ENCODE measurements at regions not wholly inside any gene's neighbourhood (a gene's known extent, or its start where the extent isn't known, plus 50 kb on each side); places are given as distances from the start of the nearest gene placed in this dataset.

DNA sequence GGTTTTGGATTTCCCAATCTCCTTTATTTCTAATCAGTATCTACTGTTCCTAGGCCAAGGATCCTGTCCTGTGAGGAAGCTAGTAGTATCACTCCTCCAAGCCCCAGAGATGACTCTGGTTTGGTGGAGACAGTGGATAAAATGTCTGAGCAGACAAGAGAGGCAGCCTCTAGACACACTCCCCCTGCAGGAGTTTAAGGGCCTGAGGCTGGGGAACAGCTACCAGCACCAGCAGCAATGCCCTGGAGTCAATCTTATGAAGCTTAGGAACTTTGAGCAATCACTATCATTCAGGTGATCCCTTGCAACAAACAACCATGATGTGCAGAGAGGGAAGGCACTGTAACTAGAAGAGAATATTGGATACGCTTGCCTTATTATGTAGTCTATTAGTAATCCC lies 384.7 kb upstream of the ID4 start:
- no peaks in the 10 kb centered on the region for H3K36me3 ChIP-seq (replicated peaks in 1 of 2; ENCODE audit: control insufficient read depth in 1 of 2, insufficient read depth in 2 of 2, low read length in 2 of 2)
- Mint-ChIP-seq H3K4me1 (no peaks in the 10 kb centered on the region), H3K27me3 (ENCODE audit: low read depth in 3 of 3) (peaks cover 0 to 2% (median 0%) of the 10 kb centered on the region in 3 donors), H3K9me3 (peaks cover 0 to 3% (median under 1%) of the 10 kb centered on the region in 7 donors), H3K27ac (no peak overlapping the region), H3K4me3 (no peak overlapping the region), H3K36me3 (no peaks in the 10 kb centered on the region)
- no peak for DNase-seq
- H4K20me1 ChIP-seq (ENCODE audit: insufficient read depth, low read length) = no peaks in the 10 kb centered on the region
- H3K27ac ChIP-seq (ENCODE audit: low read depth in 1 of 2, low read length in 2 of 2) = no peak overlapping the region
- no peaks in the 10 kb centered on the region for H3K9me3 ChIP-seq (replicated peaks in 1 of 2; ENCODE audit: control insufficient read depth in 1 of 2, insufficient read depth in 1 of 2, low read length in 2 of 2)
- no peaks in the 10 kb centered on the region for H3K79me2 ChIP-seq (ENCODE audit: insufficient read depth, low read length)
- no peak overlapping the region for H3K4me2 ChIP-seq (replicated peaks; ENCODE audit: extremely low read depth, low read length, poor library complexity, severe bottlenecking)
- H3K9ac ChIP-seq (ENCODE audit: insufficient read depth, low read length, poor library complexity, severe bottlenecking) = no peak overlapping the region
- intact Hi-C loops (cut with micrococcal nuclease) = no loop called here
- no CpG with 5 or more reads among the region's 1 CpG for WGBS (ENCODE audit: insufficient coverage)
- no peak overlapping the region for H3K4me3 ChIP-seq (replicated peaks in 1 of 3; ENCODE audit: low read depth in 2 of 3, low read length in 3 of 3)
- no peak for TF ChIP-seq CTCF (IDR thresholded peaks at IDR 0.05)
- no peak overlapping the region for H2AFZ ChIP-seq (ENCODE audit: insufficient read depth, low read depth, low read length, poor library complexity, severe bottlenecking)
- H3K4me1 ChIP-seq (ENCODE audit: control insufficient read depth in 1 of 2, insufficient read depth in 2 of 2, low read length in 2 of 2) = no peaks in the 10 kb centered on the region
- H3K27me3 ChIP-seq (ENCODE audit: control insufficient read depth in 2 of 2, insufficient read depth in 2 of 2, low read length in 2 of 2) = no peaks in the 10 kb centered on the region

DNA sequence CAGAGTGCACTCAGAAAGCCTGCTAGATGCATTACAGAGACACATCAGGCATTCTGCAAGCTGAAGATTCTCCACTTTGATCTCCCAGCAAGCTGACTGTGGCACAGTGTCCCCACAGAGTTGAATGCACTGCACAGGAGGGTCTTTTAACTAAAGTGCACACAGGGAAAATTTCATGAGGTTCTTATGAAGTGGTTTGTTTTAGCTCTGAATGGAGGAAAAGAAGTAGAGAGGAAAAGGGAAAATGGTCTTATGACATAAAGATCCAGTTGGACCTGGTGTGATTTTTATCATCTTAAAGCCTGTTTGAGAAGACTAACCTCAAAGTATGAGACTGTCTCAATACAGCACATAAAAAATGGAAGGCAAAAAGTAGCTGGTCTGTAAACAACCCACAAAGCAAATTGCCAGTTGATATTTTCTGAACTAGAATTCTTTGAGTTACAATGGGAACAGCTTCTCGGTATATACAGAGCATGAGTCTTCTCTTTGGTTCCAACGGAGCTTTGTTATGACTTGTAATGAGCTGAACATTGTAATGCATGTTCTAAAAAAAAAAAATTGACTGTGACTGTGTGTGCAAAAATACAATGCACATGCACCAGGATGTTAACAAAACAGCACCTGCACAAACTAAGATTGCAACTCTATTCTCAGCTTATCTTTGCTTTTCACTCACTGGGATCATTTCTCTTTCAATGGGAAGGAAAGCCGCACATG lies 383.0 kb upstream of the ID4 start:
- Histone ChIP-seq H3K9me3 (replicated peaks in 1 of 2; ENCODE audit: control insufficient read depth in 1 of 2, insufficient read depth in 1 of 2, low read length in 2 of 2) (no peaks in the 10 kb centered on the region), H3K4me2 (replicated peaks; ENCODE audit: extremely low read depth, low read length, poor library complexity, severe bottlenecking) (no peak overlapping the region), H2AFZ (ENCODE audit: insufficient read depth, low read depth, low read length, poor library complexity, severe bottlenecking) (no peak overlapping the region), H3K9ac (ENCODE audit: insufficient read depth, low read length, poor library complexity, severe bottlenecking) (no peak overlapping the region), H3K4me3 (replicated peaks in 1 of 3; ENCODE audit: low read depth in 2 of 3, low read length in 3 of 3) (no peak overlapping the region), H3K4me1 (ENCODE audit: control insufficient read depth in 1 of 2, insufficient read depth in 2 of 2, low read length in 2 of 2) (no peaks in the 10 kb centered on the region), H3K27me3 (ENCODE audit: control insufficient read depth in 2 of 2, insufficient read depth in 2 of 2, low read length in 2 of 2) (no peaks in the 10 kb centered on the region), H3K36me3 (replicated peaks in 1 of 2; ENCODE audit: control insufficient read depth in 1 of 2, insufficient read depth in 2 of 2, low read length in 2 of 2) (no peaks in the 10 kb centered on the region), H3K79me2 (ENCODE audit: insufficient read depth, low read length) (no peaks in the 10 kb centered on the region), H3K27ac (ENCODE audit: low read depth in 1 of 2, low read length in 2 of 2) (no peak overlapping the region), H4K20me1 (ENCODE audit: insufficient read depth, low read length) (no peaks in the 10 kb centered on the region)
- DNase-seq = no peak
- peaks cover 0 to 2% (median 0%) of the 10 kb centered on the region in 3 donors for H3K27me3 Mint-ChIP-seq (ENCODE audit: low read depth in 3 of 3)
- TF ChIP-seq CTCF (IDR thresholded peaks at IDR 0.05) = no peak
- H3K4me3 Mint-ChIP-seq = no peak overlapping the region
- peaks cover 0 to 3% (median 2%) of the 10 kb centered on the region in 7 donors for H3K9me3 Mint-ChIP-seq
- no peaks in the 10 kb centered on the region for H3K36me3 Mint-ChIP-seq
- H3K27ac Mint-ChIP-seq = no peak overlapping the region
- WGBS (ENCODE audit: insufficient coverage) = 80% methylated on average over 1 of the region's 3 CpGs
- H3K4me1 Mint-ChIP-seq = no peaks in the 10 kb centered on the region
- intact Hi-C loops (cut with micrococcal nuclease) = no loop called here

Data from CD14-positive monocyte (primary cell).